Keratinocyte (primary cell): ENCODE measurements at regions not wholly inside any gene's neighbourhood (a gene's known extent, or its start where the extent isn't known, plus 50 kb on each side); places are given as distances from the start of the nearest gene placed in this dataset.

Source experiments
- DNase-seq: peaks from one replicate; pipeline ENCODE4 v3.0.0-alpha.2; 2011; ENCODE audit warnings: low read depth, missing footprints, low spot score
- FAIRE-seq: peaks from 2 replicates; lab custom pipeline; 2011; peaks lifted over from hg19 to GRCh38; lab: Jason Lieb, UNC
- H2AFZ ChIP-seq: 2 replicates; pipeline ENCODE4 v1.6.0; 2012; ENCODE audit warnings: low read length, control low read depth, inconsistent platforms; ENCODE audit not compliant: control insufficient read depth
- H3K27ac ChIP-seq: 2 replicates; pipeline ENCODE4 v1.5.1; 2011; ENCODE audit warnings: low read length; ENCODE audit not compliant: control insufficient read depth, insufficient read depth
- H3K27me3 ChIP-seq: 3 replicates; pipeline ENCODE4 v1.6.0; 2011; ENCODE audit warnings: low read length; ENCODE audit not compliant: control insufficient read depth, insufficient read depth; ENCODE audit errors: extremely low read depth
- H3K36me3 ChIP-seq, 2 experiments: 2 replicates in 1 of 2; 3 replicates in 1 of 2; pipeline ENCODE4 v1.5.1; 2011; ENCODE audit warnings: low read length in 2 of 2, mild to moderate bottlenecking in 1 of 2; ENCODE audit not compliant: control insufficient read depth in 2 of 2, insufficient read depth in 2 of 2; ENCODE audit errors: extremely low read depth in 1 of 2
- H3K4me1 ChIP-seq: 3 replicates; pipeline ENCODE4 v1.5.1; 2011; ENCODE audit warnings: low read length; ENCODE audit not compliant: control insufficient read depth, insufficient read depth; ENCODE audit errors: extremely low read depth
- H3K4me2 ChIP-seq: 3 replicates; pipeline ENCODE4 v1.6.0; 2011; ENCODE audit warnings: low read depth, low read length; ENCODE audit not compliant: control insufficient read depth, insufficient read depth; ENCODE audit errors: extremely low read depth
- H3K4me3 ChIP-seq, 3 experiments: fragments of 200-600 bp in 1 of 3; sonication (generic) in 1 of 3; 2 replicates in 2 of 3; 3 replicates in 1 of 3; pipeline ENCODE4 v1.5.1; 2011 to 2016; ENCODE audit warnings: low read length in 3 of 3, mild to moderate bottlenecking in 3 of 3, control low read depth in 2 of 3, inconsistent platforms in 1 of 3, low read depth in 1 of 3, mixed read lengths in 1 of 3, mixed run types in 1 of 3, moderate library complexity in 1 of 3; ENCODE audit not compliant: control insufficient read depth in 2 of 3, insufficient read depth in 2 of 3; ENCODE audit errors: extremely low read depth in 1 of 3
- H3K79me2 ChIP-seq: 2 replicates; pipeline ENCODE4 v1.6.0; 2012; ENCODE audit warnings: low read length; ENCODE audit not compliant: control insufficient read depth, insufficient read depth
- H3K9ac ChIP-seq: 3 replicates; pipeline ENCODE4 v1.6.0; 2011; ENCODE audit warnings: low read length; ENCODE audit not compliant: control insufficient read depth, insufficient read depth; ENCODE audit errors: extremely low read depth
- H3K9me1 ChIP-seq: 3 replicates; pipeline ENCODE4 v1.6.0; 2011; ENCODE audit warnings: low read length; ENCODE audit not compliant: control insufficient read depth, insufficient read depth; ENCODE audit errors: extremely low read depth
- H3K9me3 ChIP-seq: 2 replicates; pipeline ENCODE4 v1.5.1; 2012; ENCODE audit warnings: low read depth, low read length; ENCODE audit not compliant: control insufficient read depth
- H4K20me1 ChIP-seq: 3 replicates; pipeline ENCODE4 v1.6.0; 2011; ENCODE audit warnings: low read length; ENCODE audit not compliant: control insufficient read depth, insufficient read depth; ENCODE audit errors: extremely low read depth
- CTCF ChIP-seq, 3 experiments: IDR thresholded peaks in 1 of 3; conservative IDR thresholded peaks in 1 of 3; optimal IDR thresholded peaks in 1 of 3; 2 replicates in 2 of 3; 3 replicates in 1 of 3; pipeline versions ENCODE3 to v1.5.1; 2011; ENCODE audit warnings: low read length in 3 of 3, mild to moderate bottlenecking in 3 of 3, moderate library complexity in 2 of 3, control low read depth in 1 of 3, inconsistent platforms in 1 of 3; ENCODE audit not compliant: insufficient read depth in 2 of 3; ENCODE audit errors: extremely low read depth in 1 of 3
- EZH2 ChIP-seq: IDR thresholded peaks from one replicate; pipeline ENCODE4 v1.6.1; 2012; ENCODE audit warnings: inconsistent platforms, mild to moderate bottlenecking, low read length, moderate library complexity
- dilution Hi-C: fragments of 300-500 bp; cut with MboI; formaldehyde crosslinking; loops from one replicate; pipeline ENCODE4 v1.7.0; 2020; ENCODE audit warnings: low sequenced_read_pairs; ENCODE audit not compliant: extremely low pct_ligation_motif_present

- no peaks in the 10 kb centered on the region for H3K79me2 ChIP-seq
- H3K36me3 ChIP-seq, result no peaks in the 10 kb centered on the region
- DNase-seq (no peak), FAIRE-seq (no peak)
- dilution Hi-C loops, result no loop called here
- no peaks in the 10 kb centered on the region for H3K9me1 ChIP-seq
- no peaks in the 10 kb centered on the region for H3K27me3 ChIP-seq
- no peak overlapping the region for H3K4me3 ChIP-seq
- H3K27ac ChIP-seq, result no peak overlapping the region
- H3K4me2 ChIP-seq, result no peak overlapping the region
- no peak overlapping the region for H2AFZ ChIP-seq
- H3K9me3 ChIP-seq, result no peaks in the 10 kb centered on the region
- no peaks in the 10 kb centered on the region for H3K4me1 ChIP-seq
- H4K20me1 ChIP-seq, result no peaks in the 10 kb centered on the region
- H3K9ac ChIP-seq, result no peak overlapping the region
- no peak for TF ChIP-seq EZH2
- no peak for TF ChIP-seq CTCF (optimal IDR thresholded peaks at IDR 0.05 in 1 of 3, IDR thresholded peaks at IDR 0.05 in 1 of 3, conservative IDR thresholded peaks at IDR 0.05 in 1 of 3; ENCODE audit: extremely low read depth in 1 of 3, insufficient read depth in 2 of 3, low read length in 3 of 3)
These were observed 67.6 kb upstream of the PHYHIPL start for GRCh38 chr10:59108886-59109288.

GRCh38 chr10:59109826-59110225 is 66.6 kb upstream of the PHYHIPL start:
- dilution Hi-C loops, result no loop called here
- H3K4me1 ChIP-seq, result no peaks in the 10 kb centered on the region
- no peak overlapping the region for H3K4me3 ChIP-seq
- no peak overlapping the region for H2AFZ ChIP-seq
- no peaks in the 10 kb centered on the region for H3K79me2 ChIP-seq
- no peaks in the 10 kb centered on the region for H3K9me1 ChIP-seq
- TF ChIP-seq EZH2, result no peak
- no peak for TF ChIP-seq CTCF (optimal IDR thresholded peaks at IDR 0.05 in 1 of 3, IDR thresholded peaks at IDR 0.05 in 1 of 3, conservative IDR thresholded peaks at IDR 0.05 in 1 of 3; ENCODE audit: extremely low read depth in 1 of 3, insufficient read depth in 2 of 3, low read length in 3 of 3)
- H3K9me3 ChIP-seq, result no peaks in the 10 kb centered on the region
- no peaks in the 10 kb centered on the region for H4K20me1 ChIP-seq
- H3K36me3 ChIP-seq, result no peaks in the 10 kb centered on the region
- no peak overlapping the region for H3K27ac ChIP-seq
- no peak overlapping the region for H3K4me2 ChIP-seq
- FAIRE-seq (no peak), DNase-seq (no peak)
- no peaks in the 10 kb centered on the region for H3K27me3 ChIP-seq
- H3K9ac ChIP-seq, result no peak overlapping the region
